Hindlimb muscle (tissue), 1 donor: ENCODE measurements at regions not wholly inside any gene's neighbourhood (a gene's known extent, or its start where the extent isn't known, plus 50 kb on each side); places are given as distances from the start of the nearest gene placed in this dataset.
"Not testable (repeated sequence)": the region's sequence is repeated elsewhere in the genome, so short reads cannot be mapped to it uniquely, and the experiment has no call there.

Experiments used
- DNase-seq: peaks from one replicate; pipeline ENCODE4 v3.0.0-alpha.2; 2013

- DNase-seq: no peak
These were observed 222.3 kb downstream of the NKX6-1 start for GRCh38 chr4:84276752-84277151.

- DNase-seq: no peak
These were observed 229.5 kb downstream of the NKX6-1 start for GRCh38 chr4:84269536-84270044.

DNA sequence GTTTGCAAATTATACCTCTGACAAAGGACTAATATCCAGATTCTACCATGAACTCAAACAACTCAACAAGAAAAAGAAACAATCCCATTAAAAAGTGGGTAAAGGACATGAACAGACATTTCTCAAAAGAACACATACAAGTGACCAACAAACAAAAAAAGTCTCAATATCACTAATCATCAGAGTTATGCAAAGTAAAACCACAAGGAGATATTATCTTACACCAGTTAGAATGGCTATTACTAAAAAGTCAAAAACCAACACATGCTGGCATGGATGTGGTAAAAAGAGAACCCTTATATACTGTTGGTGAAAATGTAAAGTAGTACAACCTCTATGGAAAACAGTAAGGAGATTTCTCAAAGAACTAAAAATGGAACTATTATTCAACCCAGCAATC, 234.4 kb downstream of the NKX6-1 start:
- no peak for DNase-seq

- DNase-seq: no peak
These were observed 235.7 kb downstream of the NKX6-1 start for GRCh38 chr4:84263415-84263814.

DNA sequence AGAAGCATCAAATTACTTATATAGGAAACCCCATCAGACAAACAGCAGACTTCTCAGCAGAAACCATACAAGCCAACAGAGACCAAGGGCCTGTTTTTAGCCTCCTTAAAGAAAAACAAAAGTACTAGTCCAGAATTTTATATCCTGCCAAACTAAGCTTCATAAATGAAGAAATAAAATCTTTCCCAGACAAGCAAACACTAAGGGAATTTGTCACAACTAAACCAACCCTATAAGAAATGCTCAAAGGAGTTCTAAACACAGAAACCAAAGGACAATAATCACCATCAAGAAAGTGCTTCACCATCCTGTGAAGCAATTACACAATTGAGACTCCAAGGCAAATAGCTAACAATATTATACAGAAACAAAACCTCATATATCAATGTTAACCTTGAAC, 238.6 kb downstream of the NKX6-1 start:
- DNase-seq: no peak

- no peak for DNase-seq
These were observed 239.9 kb downstream of the NKX6-1 start for GRCh38 chr4:84258905-84259830.

GRCh38 chr4:84254537-84254936, 244.6 kb downstream of the NKX6-1 start:
- no peak for DNase-seq

DNA sequence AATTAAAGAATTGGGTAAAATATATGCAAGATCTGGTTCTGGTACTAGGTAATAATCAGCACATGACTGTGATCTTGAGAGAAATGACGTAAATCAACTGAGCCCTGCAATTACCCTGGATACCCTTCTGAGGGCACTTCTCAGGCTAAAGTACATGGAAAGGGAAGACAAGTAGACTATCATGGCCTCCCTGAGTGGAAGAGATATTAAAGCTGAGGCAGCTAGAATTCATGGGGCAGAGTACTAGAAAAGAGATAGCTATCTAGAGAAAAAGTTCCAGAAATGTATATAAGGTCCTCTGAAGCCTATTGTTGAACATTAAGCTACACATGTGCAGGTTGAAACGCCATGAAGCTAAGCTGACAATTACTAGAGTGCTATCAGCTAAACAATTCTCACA, 249.6 kb downstream of the NKX6-1 start:
- no peak for DNase-seq

- DNase-seq: not testable (repeated sequence)
These were observed 254.1 kb downstream of the NKX6-1 start for GRCh38 chr4:84245042-84245441.

DNA sequence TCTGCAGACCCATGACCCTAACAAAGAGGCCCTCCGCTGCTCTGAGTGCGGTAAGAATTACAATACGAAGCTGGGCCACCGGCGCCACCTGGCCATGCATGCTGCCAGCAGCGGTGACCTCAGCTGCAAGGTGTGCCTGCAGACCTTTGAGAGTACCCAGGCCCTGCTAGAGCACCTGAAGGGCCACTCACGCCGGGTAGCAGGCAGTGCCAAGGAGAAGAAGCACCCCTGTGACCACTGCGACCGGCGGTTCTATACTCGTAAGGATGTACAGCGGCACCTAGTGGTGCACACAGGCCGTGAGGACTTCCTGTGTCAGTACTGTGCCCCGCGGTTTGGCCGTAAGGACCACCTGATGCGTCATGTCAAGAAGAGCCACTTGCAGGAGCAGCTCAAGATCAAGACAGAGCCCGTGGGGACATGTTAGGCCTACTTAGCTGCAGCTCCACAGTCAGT, 254.7 kb downstream of the NKX6-1 start:
- not testable (repeated sequence) for DNase-seq

GRCh38 chr4:84243685-84244084, 255.4 kb downstream of the NKX6-1 start:
- no peak for DNase-seq

DNA sequence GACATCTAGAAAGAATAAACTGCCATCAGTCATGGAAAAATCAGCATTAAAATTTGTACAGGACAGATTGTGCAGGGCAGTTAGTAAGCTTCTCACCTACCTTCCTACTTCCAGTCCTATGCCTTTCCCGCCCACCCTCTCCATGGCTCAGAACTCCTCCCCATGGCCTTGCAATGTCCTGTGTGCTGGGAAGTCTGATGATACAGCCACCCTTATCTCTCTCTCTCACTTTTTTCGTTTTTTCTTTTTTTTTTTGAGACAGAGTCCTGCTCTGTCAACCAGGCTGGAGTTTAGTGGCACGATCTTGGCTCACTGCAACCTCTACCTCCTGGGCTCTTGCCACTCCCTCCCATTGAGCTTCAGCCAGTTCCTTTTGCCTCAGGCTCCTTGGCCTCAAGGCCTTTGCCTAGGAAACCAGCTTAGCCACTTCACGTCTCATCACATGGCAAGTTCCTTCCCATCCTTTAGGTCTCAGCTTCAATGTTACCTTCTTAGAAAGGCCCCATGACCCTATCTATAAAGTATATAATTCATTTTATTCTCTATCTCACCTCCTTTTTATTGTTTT, 259.7 kb downstream of the NKX6-1 start:
- DNase-seq: no peak

GRCh38 chr4:84238247-84239090, 260.6 kb downstream of the NKX6-1 start:
- DNase-seq: no peak

DNA sequence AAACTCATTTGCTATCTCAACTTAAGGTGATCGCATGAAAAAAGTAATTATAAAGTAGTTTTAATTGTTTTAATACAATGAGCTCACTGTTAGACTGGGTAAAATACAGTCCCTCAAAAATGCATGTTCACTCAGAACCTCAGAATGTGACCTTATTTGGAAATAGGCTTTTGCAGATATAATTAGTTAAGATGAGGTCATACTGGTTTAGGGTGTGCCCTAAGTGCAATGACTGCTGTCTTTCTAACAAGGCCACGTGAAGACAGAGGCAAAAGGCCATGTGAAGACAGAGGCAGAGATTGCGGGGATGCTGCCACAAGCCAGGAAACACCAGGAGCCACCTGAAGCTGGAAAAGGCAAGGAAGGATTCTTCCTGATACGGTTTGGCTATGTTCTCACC, 262.1 kb downstream of the NKX6-1 start:
- no peak for DNase-seq

GRCh38 chr4:84235126-84235944, 263.8 kb downstream of the NKX6-1 start:
- DNase-seq: no peak

DNA sequence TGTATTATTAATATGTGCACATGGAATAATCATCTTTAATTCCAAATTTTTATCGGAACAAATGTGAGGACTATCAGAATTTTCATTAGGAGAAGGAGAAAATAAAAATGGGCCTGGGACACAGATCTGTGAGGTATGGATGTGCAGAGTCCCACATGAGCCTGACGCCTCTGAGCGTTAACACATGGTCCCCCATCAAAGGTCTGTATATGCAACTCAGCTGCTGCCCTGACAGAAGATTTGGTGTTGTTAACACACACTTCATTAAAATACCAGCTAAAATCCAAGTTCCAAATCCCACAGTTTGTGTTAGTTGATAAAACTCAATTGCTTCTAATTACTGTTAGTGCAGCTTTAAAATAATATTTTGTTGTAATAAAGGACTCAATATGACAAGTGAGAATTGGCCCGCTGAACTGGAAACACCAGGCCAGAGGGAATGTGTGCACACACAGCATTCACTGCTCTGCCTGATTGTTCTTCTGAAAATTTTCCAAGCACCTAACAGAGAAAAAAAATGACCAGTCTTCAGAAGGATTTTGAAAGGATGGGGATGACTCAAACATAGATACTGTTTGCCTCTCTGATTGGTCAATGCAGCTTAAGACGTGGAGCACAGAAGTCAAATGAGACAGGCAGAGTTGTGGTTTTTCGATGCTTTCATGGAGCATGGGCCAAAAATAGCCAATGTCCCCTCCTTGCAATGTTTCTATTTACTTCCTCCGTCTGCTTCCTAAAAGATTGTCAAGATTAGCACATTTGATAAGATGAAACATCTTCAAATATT, 266.6 kb downstream of the NKX6-1 start:
- no peak for DNase-seq

DNA sequence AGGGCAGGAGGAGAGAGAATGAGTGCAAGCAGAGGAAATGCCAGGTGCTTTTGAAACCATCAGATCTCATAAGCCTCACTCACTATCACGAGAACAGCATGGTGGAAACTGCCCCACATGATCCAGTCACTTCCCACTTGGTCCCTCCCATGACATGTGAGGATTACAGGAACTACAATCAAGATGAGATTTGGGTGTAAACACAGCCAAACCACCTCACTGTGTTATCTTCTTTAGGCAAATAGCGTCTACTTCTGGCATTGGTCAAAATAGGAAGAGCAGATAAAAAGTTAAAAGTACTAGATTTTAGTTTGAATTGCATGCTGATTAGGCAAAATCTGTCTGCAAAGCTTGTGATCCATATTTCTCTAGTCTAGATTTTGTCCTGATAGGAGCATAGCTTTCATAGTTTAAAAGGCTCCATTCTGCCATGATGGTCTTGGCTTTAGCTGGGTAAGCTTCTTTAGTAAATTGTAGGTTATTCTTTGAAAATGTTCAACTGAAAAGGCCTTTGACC, 267.5 kb downstream of the NKX6-1 start:
- no peak for DNase-seq

DNA sequence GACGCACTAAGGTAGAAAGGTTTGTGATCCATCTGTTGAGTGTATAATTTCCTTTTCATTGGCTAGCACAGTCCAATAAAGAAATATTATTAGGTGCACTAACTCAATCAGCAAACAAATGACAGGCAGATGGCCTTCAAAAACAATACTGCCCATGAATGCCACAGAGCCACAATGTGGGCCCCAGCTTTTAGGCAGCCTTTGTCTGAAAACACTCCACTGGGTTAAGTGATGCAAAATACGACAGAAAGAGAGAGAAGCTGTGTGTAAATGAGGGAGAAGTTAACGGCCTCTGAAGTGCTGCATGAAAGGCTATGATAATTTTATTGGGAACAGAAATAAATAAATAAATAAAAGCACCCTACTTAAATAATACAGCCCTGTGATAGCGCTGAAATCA, 274.6 kb downstream of the NKX6-1 start:
- no peak for DNase-seq

DNA sequence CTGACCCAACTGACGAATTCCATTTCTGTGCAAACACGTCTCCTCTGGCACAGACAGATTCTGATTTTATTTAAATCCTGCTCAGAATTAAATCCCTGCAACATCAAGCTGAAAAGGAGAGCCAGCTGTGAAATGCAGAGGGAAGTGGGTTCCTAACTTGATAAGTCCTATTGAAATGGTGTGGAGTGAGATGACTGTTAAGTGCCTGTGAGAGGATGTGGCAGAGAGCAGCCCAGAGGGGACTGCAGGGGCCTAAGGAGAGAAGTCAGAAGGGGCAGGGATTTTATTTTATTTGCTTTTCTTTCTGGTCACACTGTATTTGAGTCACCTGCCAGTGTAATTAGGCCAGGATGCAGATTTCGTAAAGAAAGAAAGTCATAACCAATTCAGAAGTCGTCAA, 277.4 kb downstream of the NKX6-1 start:
- no peak for DNase-seq

GRCh38 chr4:84220990-84221389, 278.1 kb downstream of the NKX6-1 start:
- no peak for DNase-seq

- no peak for DNase-seq
These were observed 279.4 kb downstream of the NKX6-1 start for GRCh38 chr4:84219656-84220055.
